GM21717 (cell line): ENCODE measurements at regions not wholly inside any gene's neighbourhood (a gene's known extent, or its start where the extent isn't known, plus 50 kb on each side); places are given as distances from the start of the nearest gene placed in this dataset.
"Not testable (repeated sequence)": the region's sequence is repeated elsewhere in the genome, so short reads cannot be mapped to it uniquely, and the experiment has no call there.

Experiments used
- ATAC-seq: cut with Tn5 transposase; IDR thresholded peaks from one replicate; pipeline ENCODE4 v1.9.1; 2021; ENCODE audit warnings: mild to moderate bottlenecking, moderate library complexity; ENCODE audit not compliant: unreplicated experiment

GRCh38 chr3:197431346-197431910 lies 124.3 kb downstream of the BDH1 start:
- ATAC-seq, result no peak

- no peak for ATAC-seq
Measured at GRCh38 chr3:197430934-197431333, 124.8 kb downstream of the BDH1 start.

GRCh38 chr3:197430502-197430901 lies 125.3 kb downstream of the BDH1 start:
- ATAC-seq, result no peak

DNA sequence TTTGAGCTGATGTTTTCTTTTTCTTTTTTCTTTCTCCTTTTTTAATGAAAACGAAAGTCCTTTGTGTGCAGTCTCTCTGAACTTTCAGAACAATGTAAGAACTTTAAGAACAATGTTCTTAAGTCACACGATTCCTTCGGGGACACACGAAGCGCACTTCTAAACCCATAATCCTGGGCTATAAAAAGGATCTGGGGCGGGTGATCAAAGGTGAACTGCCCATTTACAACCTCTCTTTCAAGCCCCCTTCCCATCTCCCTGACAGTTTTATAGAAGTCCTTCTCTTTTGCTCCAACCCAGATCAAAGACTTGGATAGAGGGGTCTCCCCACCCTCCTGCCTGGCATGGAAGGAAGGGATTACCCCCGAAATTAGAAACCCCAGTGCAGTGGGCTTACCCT lies 126.8 kb downstream of the BDH1 start:
- ATAC-seq, result no peak

DNA sequence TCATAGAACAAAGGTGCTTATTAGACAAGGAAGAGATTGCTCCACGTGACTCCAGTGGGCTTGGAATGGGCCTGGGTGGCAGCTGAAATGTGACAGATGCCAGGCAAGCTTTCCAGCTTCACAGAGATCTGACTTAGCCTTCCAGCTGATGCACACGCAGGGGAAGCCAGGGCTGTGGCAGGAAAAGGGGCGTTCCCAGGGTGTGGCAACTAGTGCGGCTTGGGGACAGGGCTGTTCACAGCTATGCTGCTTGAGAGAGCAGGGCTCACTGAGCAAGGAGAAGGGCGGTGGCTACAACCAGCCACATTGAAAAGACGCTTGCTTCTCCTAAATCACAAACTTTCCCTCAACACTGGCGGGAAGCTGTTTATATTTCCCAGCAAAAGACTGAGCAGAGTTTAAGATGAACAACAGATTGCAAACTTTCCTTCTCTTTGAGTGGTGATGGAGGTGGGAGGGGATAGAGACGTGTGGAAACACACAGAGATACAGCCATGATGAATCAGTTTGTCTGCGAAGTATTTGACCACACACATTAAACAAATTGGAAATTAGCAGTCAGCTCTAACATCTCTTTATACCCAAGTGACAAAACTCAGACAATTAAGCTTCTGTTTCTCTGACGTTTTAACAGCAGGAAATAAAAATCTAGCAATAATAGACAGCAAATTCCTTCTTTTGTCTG lies 127.5 kb downstream of the BDH1 start:
- ATAC-seq, result no peak

- no peak for ATAC-seq
Measured at GRCh38 chr3:197427021-197427420, 128.6 kb upstream of the DLG1 start.

GRCh38 chr3:197426121-197426566 lies 127.7 kb upstream of the DLG1 start:
- no peak for ATAC-seq

- ATAC-seq, result no peak
Measured at GRCh38 chr3:197425485-197426120, 127.2 kb upstream of the DLG1 start.

- ATAC-seq, result no peak
Measured at GRCh38 chr3:197424674-197425484, 126.5 kb upstream of the DLG1 start.

DNA sequence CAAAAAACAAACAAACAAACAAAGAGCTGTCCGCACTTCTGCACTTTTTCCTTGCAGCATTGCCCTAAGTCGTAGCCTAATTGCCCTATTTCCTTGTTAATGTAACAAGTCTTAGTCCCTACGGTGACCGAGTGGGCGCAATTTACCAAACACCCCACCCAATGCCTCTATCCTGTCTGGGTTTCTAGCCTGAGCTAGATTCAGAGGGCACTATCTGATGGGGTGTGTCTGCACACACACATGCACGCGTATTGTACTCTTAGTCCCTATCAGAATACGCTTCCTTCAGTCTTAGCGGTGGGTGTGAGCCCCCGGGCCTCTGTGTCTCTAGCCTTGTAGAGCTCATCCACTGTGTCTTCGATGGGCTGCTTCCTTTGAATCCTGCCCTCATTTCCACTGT lies 125.9 kb upstream of the DLG1 start:
- no peak for ATAC-seq

DNA sequence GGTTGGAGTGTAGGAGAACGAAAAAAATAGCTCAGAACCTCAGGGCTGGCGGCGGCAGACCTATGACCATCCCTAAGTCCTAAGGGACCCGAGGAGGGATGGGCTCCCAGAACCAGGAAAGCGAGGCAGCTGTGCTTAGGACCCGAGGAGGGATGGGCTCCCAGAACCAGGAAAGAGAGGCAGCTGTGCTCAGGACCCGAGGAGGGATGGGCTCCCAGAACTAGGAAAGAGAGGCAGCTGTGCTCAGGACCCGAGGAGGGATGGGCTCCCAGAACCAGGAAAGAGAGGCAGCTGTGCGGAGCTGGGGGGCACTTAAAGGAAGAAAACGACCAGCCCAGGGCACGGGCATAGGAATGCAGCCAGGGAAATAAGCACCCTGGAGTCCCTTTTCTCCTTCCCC lies 125.0 kb upstream of the DLG1 start:
- ATAC-seq, result no peak

DNA sequence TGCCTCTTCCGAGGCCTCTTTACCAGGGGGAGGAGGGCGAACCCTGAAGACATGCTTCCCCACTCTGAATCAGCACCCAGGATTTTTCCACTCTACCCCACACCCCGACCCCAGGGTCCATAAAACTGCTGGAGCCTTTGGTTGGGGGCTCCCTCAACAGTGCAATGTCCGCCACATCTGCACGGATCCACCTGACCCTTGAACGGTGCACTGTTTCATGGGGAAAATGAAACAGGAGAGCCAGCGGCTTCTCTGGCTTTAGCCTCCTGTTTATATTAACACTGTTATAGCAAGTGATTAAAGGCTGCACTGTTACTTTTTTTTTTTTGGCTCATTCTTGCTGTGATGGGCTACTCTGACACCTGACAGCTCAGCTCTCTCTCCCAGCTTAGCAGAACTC lies 124.1 kb upstream of the DLG1 start:
- ATAC-seq, result no peak

DNA sequence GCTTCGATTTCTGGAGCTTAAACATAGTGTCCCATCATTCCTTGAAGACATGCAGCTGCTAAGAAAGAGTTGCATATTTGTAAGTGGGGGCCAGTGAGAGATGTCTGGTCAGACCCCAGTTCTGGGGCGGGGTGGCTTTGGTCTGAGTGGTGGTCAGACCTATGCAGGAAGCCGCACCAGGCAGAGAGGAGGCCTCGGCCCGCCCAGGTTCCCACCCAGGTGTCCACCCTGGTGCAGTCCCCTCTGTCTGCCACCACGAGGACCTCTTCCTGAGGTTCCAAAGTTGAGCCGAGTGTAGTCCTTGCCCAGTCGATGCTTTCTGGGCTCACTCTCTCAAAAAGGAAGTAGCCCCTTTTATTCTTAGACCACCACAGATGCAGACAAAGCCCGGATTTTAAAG lies 122.6 kb upstream of the DLG1 start:
- ATAC-seq, result no peak

GRCh38 chr3:197420566-197420965 lies 122.2 kb upstream of the DLG1 start:
- no peak for ATAC-seq

GRCh38 chr3:197420115-197420514 lies 121.7 kb upstream of the DLG1 start:
- ATAC-seq, result no peak

GRCh38 chr3:197419696-197420095 lies 121.3 kb upstream of the DLG1 start:
- no peak for ATAC-seq

- ATAC-seq, result no peak
Measured at GRCh38 chr3:197417911-197418618, 119.7 kb upstream of the DLG1 start.

GRCh38 chr3:197417441-197417840 lies 119.0 kb upstream of the DLG1 start:
- ATAC-seq, result no peak

DNA sequence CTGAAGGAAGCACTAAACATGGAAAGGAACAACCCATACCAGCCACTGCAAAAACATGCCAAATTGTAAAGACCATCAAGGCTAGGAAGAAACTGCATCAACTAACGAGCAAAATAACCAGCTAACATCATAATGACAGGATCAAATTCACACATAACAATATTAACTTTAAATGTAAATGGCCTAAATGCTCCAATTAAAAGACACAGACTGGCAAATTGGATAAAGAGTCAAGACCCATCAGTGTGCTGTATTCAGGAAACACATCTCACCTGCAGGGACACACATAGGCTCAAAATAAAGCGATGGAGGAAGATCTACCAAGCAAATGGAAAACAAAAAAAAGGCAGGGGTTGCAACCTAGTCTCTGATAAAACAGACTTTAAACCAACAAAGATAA lies 113.5 kb upstream of the DLG1 start:
- ATAC-seq, result not testable (repeated sequence)

DNA sequence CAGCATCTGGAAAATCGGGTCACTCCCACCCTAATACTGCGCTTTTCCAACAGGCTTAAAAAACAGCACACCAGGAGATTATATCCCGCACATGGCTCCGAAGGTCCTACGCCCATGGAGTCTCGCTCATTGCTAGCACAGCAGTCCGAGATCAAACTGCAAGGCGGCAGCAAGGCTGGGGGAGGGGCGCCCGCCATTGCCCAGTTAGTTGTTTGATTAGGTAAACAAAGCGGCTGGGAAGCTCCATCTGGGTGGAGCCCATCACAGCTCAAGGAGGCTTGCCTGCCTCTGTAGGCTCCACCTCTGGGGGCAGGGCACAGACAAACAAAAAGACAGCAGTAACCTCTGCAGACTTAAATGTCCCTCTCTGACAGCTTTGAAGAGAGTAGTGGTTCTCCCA lies 111.8 kb upstream of the DLG1 start:
- not testable (repeated sequence) for ATAC-seq
